ENCODE measurements at regions not wholly inside any gene's neighbourhood (a gene's known extent, or its start where the extent isn't known, plus 50 kb on each side); places are given as distances from the start of the nearest gene placed in this dataset.
"Not testable (repeated sequence)": the region's sequence is repeated elsewhere in the genome, so short reads cannot be mapped to it uniquely, and the experiment has no call there.

DNA sequence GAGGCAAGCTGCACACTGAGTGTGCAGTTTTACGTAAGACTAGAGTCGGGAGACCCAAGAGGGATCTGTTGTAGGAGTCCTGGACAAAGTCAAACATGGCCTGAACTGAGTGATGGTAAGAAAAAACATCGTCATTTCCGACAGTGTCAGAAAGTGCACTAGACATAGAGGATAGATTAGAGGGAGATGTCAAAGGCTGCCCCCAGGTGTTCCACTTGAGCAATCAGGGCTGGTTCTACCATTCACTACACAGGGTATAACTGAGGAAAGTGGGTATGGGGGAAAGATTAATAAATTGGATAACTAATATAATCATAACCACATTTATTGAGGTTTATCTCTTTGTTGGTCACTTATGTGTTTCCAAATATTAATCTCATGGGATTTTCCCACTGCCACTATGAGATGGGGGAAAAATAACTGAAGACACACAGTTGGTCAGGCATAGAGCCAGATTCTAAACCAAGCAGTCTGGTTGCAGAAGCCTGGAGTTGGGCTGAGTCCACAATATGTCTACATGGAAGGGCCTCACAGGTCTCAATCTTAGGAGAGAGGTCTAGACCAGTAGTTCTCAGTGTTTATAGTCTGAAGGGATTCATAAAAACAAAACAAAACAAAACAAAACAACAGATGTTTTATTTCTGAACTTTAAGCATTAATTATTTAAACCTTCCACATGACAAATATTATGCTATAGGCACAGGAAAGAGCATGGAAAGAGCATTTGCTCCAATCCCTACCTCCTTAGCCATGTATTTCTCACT lies 766.5 kb downstream of the NTRK3 start:
- no peak for FAIRE-seq
- TF ChIP-seq SPI1 (IDR thresholded peaks at IDR 0.05; ENCODE audit: low read depth, low read length) (no peak), POLR2A (IDR thresholded peaks at IDR 0.05; ENCODE audit: low read depth, low read length) (no peak), TAF1 (IDR thresholded peaks at IDR 0.05; ENCODE audit: low read depth, low read length) (no peak), PAX5 (IDR thresholded peaks at IDR 0.05; ENCODE audit: insufficient read depth, low read length, severe bottlenecking) (no peak), POU2F2 (IDR thresholded peaks at IDR 0.05; ENCODE audit: low read depth, low read length) (no peak), POLR2AphosphoS5 (IDR thresholded peaks at IDR 0.05; ENCODE audit: low read depth, low read length) (no peak)

DNA sequence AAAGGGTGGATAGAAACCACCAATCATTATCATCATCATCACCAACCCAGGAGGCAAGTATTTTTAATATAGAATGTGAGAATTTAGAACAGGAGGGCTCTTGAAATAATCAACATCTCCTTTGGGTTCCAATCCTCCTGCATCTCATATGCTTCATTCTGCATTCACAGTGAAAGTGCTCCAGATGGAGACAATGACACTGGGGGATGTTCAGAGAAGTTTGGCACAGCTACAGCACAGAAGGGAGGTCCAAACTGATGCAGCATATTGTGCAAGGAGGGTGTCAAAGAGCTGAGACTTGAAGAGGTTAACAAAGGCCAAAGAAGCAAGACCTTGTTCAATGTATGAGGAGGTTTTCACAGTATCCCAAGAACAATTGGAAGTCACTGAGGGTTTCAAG lies 767.1 kb downstream of the NTRK3 start:
- no peak for FAIRE-seq
- no peak for TF ChIP-seq SPI1 (IDR thresholded peaks at IDR 0.05; ENCODE audit: low read depth, low read length)
- no peak for TF ChIP-seq TAF1 (IDR thresholded peaks at IDR 0.05; ENCODE audit: low read depth, low read length)
- TF ChIP-seq PAX5 (IDR thresholded peaks at IDR 0.05; ENCODE audit: insufficient read depth, low read length, severe bottlenecking), result no peak
- TF ChIP-seq POLR2AphosphoS5 (IDR thresholded peaks at IDR 0.05; ENCODE audit: low read depth, low read length), result no peak
- TF ChIP-seq POLR2A (IDR thresholded peaks at IDR 0.05; ENCODE audit: low read depth, low read length), result no peak
- no peak for DNase-seq (ENCODE audit: insufficient read length, low spot score)

More for the DNA sequence above, 766.5 kb downstream of the NTRK3 start:
- no peak for DNase-seq (ENCODE audit: insufficient read length, low spot score)

GRCh38 chr15:87487484-87487883 lies 769.1 kb downstream of the NTRK3 start:
- TF ChIP-seq POLR2AphosphoS5 (IDR thresholded peaks at IDR 0.05; ENCODE audit: low read depth, low read length), result no peak
- TF ChIP-seq PAX5 (IDR thresholded peaks at IDR 0.05; ENCODE audit: insufficient read depth, low read length, severe bottlenecking), result no peak
- no peak for TF ChIP-seq TAF1 (IDR thresholded peaks at IDR 0.05; ENCODE audit: low read depth, low read length)
- TF ChIP-seq POU2F2 (IDR thresholded peaks at IDR 0.05; ENCODE audit: low read depth, low read length), result no peak
- no peak for TF ChIP-seq SPI1 (IDR thresholded peaks at IDR 0.05; ENCODE audit: low read depth, low read length)
- TF ChIP-seq POLR2A (IDR thresholded peaks at IDR 0.05; ENCODE audit: low read depth, low read length), result no peak
- DNase-seq (ENCODE audit: insufficient read length, low spot score) (no peak), FAIRE-seq (no peak)

- TF ChIP-seq TAF1 (IDR thresholded peaks at IDR 0.05; ENCODE audit: low read depth, low read length) (no peak), PAX5 (IDR thresholded peaks at IDR 0.05; ENCODE audit: insufficient read depth, low read length, severe bottlenecking) (no peak), POLR2A (IDR thresholded peaks at IDR 0.05; ENCODE audit: low read depth, low read length) (no peak), SPI1 (IDR thresholded peaks at IDR 0.05; ENCODE audit: low read depth, low read length) (no peak)
- DNase-seq (ENCODE audit: insufficient read length, low spot score), result no peak
- no peak for FAIRE-seq
These were observed 773.1 kb downstream of the NTRK3 start for GRCh38 chr15:87483468-87483867.

DNA sequence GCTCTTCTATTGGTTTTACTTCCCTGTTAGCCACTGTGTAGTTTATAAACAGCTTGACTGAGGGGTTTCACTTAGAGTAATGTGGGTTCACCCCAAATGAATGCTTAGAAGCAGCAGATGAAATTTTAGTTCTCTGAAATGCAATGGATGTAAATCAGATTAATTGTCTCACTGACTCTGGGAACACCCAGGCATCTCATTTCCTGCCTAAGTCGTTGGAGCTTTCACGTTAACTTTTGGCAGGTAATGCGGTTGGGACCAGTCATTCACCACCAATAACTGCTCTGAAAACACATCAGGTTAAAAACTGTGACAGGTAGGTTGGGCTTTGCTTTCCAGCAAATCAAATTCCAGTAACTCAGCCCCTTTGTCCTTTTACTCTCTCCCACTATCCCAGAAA lies 775.4 kb downstream of the NTRK3 start:
- TF ChIP-seq POLR2A (IDR thresholded peaks at IDR 0.05; ENCODE audit: low read depth, low read length) (no peak), SPI1 (IDR thresholded peaks at IDR 0.05; ENCODE audit: low read depth, low read length) (no peak)
- DNase-seq (ENCODE audit: insufficient read length, low spot score) (no peak), FAIRE-seq (no peak)

DNA sequence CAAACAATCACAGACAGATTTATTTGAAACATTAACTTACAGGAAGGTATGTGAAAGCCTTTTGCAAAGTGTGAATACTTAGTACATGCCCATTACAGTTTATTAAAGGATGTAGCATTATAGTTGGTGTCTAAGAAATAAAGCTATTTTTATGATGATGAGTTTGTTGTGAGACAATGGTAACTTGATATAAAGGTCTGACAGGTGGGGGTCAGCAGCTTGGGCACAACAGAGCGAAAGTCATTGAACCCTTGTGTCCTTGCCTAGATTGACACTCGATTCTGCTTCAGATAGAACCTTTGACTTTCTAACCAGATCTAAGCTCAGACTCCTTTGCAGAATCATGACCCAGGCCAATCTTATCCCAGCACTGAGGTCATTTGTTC lies 777.9 kb downstream of the NTRK3 start:
- no peak for TF ChIP-seq POLR2A (IDR thresholded peaks at IDR 0.05; ENCODE audit: low read depth, low read length)
- no peak for TF ChIP-seq TAF1 (IDR thresholded peaks at IDR 0.05; ENCODE audit: low read depth, low read length)
- no peak for TF ChIP-seq SPI1 (IDR thresholded peaks at IDR 0.05; ENCODE audit: low read depth, low read length)
- TF ChIP-seq POU2F2 (IDR thresholded peaks at IDR 0.05; ENCODE audit: low read depth, low read length), result no peak
- TF ChIP-seq PAX5 (IDR thresholded peaks at IDR 0.05; ENCODE audit: insufficient read depth, low read length, severe bottlenecking), result no peak
- no peak for FAIRE-seq
- no peak for DNase-seq (ENCODE audit: insufficient read length, low spot score)

DNA sequence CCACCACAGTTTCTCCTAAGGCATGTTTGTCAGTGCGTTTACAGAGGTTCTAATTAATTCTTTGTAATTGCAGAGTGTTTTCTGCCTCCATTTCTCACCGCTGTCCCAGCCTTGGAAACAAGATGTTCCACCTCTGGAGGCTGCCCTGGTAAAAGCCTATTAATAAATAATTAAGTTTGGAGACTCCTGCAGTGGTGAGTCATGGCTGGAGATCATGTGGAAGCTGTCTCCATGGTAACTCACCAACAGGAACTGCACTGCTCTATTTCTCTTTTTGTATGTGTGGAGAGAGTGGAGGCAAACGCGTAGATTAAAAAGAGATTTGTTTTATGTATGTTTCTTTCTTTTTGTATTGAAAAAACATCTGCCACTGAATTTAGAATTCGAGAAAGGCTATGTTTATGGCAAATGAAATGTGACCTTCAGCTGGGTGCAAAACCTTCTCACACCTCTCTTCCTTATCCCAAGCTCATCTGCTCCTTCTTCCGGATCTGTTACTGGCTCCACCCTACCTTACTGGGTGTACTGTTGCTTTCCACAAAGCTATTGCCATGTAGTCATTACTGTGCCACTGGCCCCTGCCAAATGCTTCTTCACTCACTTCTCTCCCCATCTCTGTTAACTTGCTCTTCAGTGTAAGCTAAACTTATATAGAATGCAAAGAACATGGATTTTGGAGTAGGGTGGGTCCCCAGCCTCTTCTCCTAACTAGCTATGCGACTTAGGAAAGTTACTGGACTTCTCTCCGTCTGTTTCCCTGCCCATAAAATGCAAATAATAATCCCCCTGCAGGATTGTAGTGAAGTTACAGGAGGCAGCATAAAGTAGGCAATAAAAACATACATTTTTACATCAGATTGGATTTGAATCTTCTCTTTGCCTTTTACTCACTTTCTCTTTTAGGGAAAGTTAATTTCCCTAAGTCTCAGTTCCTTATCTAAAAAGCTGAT lies 778.5 kb downstream of the NTRK3 start:
- FAIRE-seq (no peak), DNase-seq (ENCODE audit: insufficient read length, low spot score) (no peak)
- TF ChIP-seq POLR2AphosphoS5 (IDR thresholded peaks at IDR 0.05; ENCODE audit: low read depth, low read length) (no peak), POU2F2 (IDR thresholded peaks at IDR 0.05; ENCODE audit: low read depth, low read length) (no peak), PAX5 (IDR thresholded peaks at IDR 0.05; ENCODE audit: insufficient read depth, low read length, severe bottlenecking) (no peak), TAF1 (IDR thresholded peaks at IDR 0.05; ENCODE audit: low read depth, low read length) (no peak), POLR2A (IDR thresholded peaks at IDR 0.05; ENCODE audit: low read depth, low read length) (no peak), SPI1 (IDR thresholded peaks at IDR 0.05; ENCODE audit: low read depth, low read length) (no peak)

- DNase-seq (ENCODE audit: insufficient read length, low spot score), result no peak
- FAIRE-seq, result no peak
- TF ChIP-seq PAX5 (IDR thresholded peaks at IDR 0.05; ENCODE audit: insufficient read depth, low read length, severe bottlenecking) (no peak), TAF1 (IDR thresholded peaks at IDR 0.05; ENCODE audit: low read depth, low read length) (no peak), POLR2AphosphoS5 (IDR thresholded peaks at IDR 0.05; ENCODE audit: low read depth, low read length) (no peak), POU2F2 (IDR thresholded peaks at IDR 0.05; ENCODE audit: low read depth, low read length) (no peak), POLR2A (IDR thresholded peaks at IDR 0.05; ENCODE audit: low read depth, low read length) (no peak), SPI1 (IDR thresholded peaks at IDR 0.05; ENCODE audit: low read depth, low read length) (no peak)
These were observed 779.5 kb downstream of the NTRK3 start for GRCh38 chr15:87477026-87477425.

- no peak for TF ChIP-seq TAF1 (IDR thresholded peaks at IDR 0.05; ENCODE audit: low read depth, low read length)
- no peak for TF ChIP-seq POLR2AphosphoS5 (IDR thresholded peaks at IDR 0.05; ENCODE audit: low read depth, low read length)
- no peak for TF ChIP-seq SPI1 (IDR thresholded peaks at IDR 0.05; ENCODE audit: low read depth, low read length)
- no peak for TF ChIP-seq PAX5 (IDR thresholded peaks at IDR 0.05; ENCODE audit: insufficient read depth, low read length, severe bottlenecking)
- no peak for TF ChIP-seq POU2F2 (IDR thresholded peaks at IDR 0.05; ENCODE audit: low read depth, low read length)
- no peak for TF ChIP-seq POLR2A (IDR thresholded peaks at IDR 0.05; ENCODE audit: low read depth, low read length)
- FAIRE-seq (no peak), DNase-seq (ENCODE audit: insufficient read length, low spot score) (no peak)
These were observed 785.6 kb downstream of the NTRK3 start for GRCh38 chr15:87470923-87471322.

GRCh38 chr15:87463956-87464355 lies 792.6 kb downstream of the NTRK3 start:
- not testable (repeated sequence) for FAIRE-seq; DNase-seq (ENCODE audit: insufficient read length, low spot score)
